ENCODE measurements at regions not wholly inside any gene's neighbourhood (a gene's known extent, or its start where the extent isn't known, plus 50 kb on each side); places are given as distances from the start of the nearest gene placed in this dataset.
"Not testable (repeated sequence)": the region's sequence is repeated elsewhere in the genome, so short reads cannot be mapped to it uniquely, and the experiment has no call there.

GRCh38 chr5:97234380-97234779, 51.3 kb upstream of the RIOK2 start:
- H3K4me3 ChIP-seq (replicated peaks in 1 of 3); H3K36me3 ChIP-seq; H3K9me3 ChIP-seq; H3K4me1 ChIP-seq; H3K27ac ChIP-seq; intact Hi-C loops (cut with DNase I); H3K27me3 ChIP-seq; DNase-seq: not testable (repeated sequence)
- WGBS, 2 donors: 100% methylated on average over 1 of the region's 1 CpG

DNA sequence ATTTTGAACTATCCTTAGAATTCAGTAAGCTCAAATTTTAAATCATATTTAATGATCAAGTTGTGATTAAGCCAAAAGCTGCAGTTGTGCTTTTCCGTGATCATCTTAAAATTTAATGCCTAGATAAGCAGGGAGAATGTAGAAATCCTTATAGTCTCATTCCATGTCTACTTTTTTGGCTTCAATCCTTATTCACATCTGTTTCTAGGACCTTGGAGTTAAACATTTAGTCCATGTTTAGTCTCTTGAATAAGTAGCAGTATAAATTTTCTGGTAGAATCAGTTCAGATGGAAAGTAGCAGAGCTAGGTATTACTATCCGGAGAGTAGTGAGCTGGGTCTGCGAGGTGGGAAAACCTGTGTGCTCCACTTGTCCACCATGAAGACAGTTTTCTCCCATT, 59.3 kb upstream of the RIOK2 start:
- TF ChIP-seq CTCF (IDR thresholded peaks at IDR 0.05) (no peak), POLR2A (IDR thresholded peaks at IDR 0.05) (no peak)
- no peaks in the 10 kb centered on the region for H3K9me3 ChIP-seq
- 72 to 76% methylated on average over 3 of the region's 3 CpGs for WGBS, 2 donors

GRCh38 chr5:97243353-97243752, 60.3 kb upstream of the RIOK2 start:
- H3K9me3 ChIP-seq: no peaks in the 10 kb centered on the region
- H3K27me3 ChIP-seq: no peaks in the 10 kb centered on the region
- H3K4me1 ChIP-seq: no peaks in the 10 kb centered on the region
- no peak overlapping the region for H3K27ac ChIP-seq
- no peak for TF ChIP-seq POLR2A (IDR thresholded peaks at IDR 0.05)
- TF ChIP-seq CTCF (IDR thresholded peaks at IDR 0.05): no peak
- WGBS, 2 donors: 70 to 79% methylated on average over 2 of the region's 2 CpGs
- intact Hi-C loops (cut with DNase I): no loop called here
- no peak overlapping the region for H3K4me3 ChIP-seq (replicated peaks in 1 of 3)
- H3K36me3 ChIP-seq: no peaks in the 10 kb centered on the region
- DNase-seq: no peak

More for the DNA sequence above, 59.3 kb upstream of the RIOK2 start:
- H3K4me1 ChIP-seq: no peaks in the 10 kb centered on the region
- no peak for DNase-seq
- H3K4me3 ChIP-seq (replicated peaks in 1 of 3): no peak overlapping the region
- no peak overlapping the region for H3K27ac ChIP-seq
- H3K27me3 ChIP-seq: no peaks in the 10 kb centered on the region
- H3K36me3 ChIP-seq: no peaks in the 10 kb centered on the region
- intact Hi-C loops (cut with DNase I): no loop called here

DNA sequence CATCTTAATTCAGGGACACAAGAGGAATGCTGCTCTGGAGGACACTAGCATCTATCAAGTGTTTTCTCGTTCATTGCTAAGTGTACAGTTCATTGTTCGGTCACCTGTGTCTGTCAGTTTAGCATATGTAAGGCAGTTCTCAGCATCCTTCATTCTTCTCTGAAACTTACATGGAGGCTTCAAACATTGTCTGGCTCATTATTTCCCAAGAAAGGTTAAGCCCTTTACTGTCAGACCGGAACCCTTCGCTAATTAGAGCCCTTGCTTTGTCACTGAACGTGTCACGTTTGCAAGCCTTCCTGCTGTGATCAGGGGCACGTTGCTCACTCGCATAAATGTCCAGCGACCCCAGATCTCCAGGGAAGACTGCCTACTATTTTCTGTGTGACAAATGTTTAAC, 62.3 kb upstream of the RIOK2 start:
- DNase-seq: no peak
- WGBS, 2 donors: 32 to 43% methylated on average over 9 of the region's 9 CpGs
- Histone ChIP-seq H3K4me1 (no peaks in the 10 kb centered on the region), H3K4me3 (replicated peaks in 1 of 3) (no peak overlapping the region), H3K27me3 (no peaks in the 10 kb centered on the region), H3K36me3 (no peaks in the 10 kb centered on the region), H3K27ac (no peak overlapping the region), H3K9me3 (no peaks in the 10 kb centered on the region)
- intact Hi-C loops (cut with DNase I): no loop called here
- TF ChIP-seq POLR2A (IDR thresholded peaks at IDR 0.05) (no peak), CTCF (IDR thresholded peaks at IDR 0.05) (no peak)

DNA sequence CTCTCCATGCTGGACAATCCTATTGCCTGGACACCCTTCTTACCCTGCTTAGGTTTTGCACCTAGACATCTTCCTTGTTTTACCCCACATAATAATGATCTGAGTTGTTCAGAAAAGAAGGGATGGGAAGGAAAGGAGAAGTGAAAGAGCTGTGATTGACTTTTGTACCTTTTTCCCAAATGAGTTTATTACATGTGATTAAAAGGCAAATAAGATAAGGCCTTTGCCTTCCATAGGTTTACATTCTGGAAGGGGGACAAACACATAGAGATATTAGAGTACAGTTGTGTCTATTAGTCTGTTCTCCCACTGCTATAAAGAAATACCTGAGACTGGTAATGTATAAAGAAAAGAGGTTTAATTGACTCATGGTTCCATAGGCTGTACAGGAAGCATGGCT, 67.1 kb upstream of the RIOK2 start:
- no peak for DNase-seq
- H3K9me3 ChIP-seq: no peaks in the 10 kb centered on the region
- no peaks in the 10 kb centered on the region for H3K27me3 ChIP-seq
- H3K36me3 ChIP-seq: no peaks in the 10 kb centered on the region
- H3K4me1 ChIP-seq: no peaks in the 10 kb centered on the region
- no peak for TF ChIP-seq CTCF (IDR thresholded peaks at IDR 0.05)
- TF ChIP-seq POLR2A (IDR thresholded peaks at IDR 0.05): no peak
- H3K27ac ChIP-seq: no peak overlapping the region
- no peak overlapping the region for H3K4me3 ChIP-seq (replicated peaks in 1 of 3)
- intact Hi-C loops (cut with DNase I): no loop called here

- H3K27ac ChIP-seq: no peak overlapping the region
- H3K27me3 ChIP-seq: no peaks in the 10 kb centered on the region
- intact Hi-C loops (cut with DNase I): no loop called here
- DNase-seq: no peak
- H3K9me3 ChIP-seq: no peaks in the 10 kb centered on the region
- H3K36me3 ChIP-seq: no peaks in the 10 kb centered on the region
- no peaks in the 10 kb centered on the region for H3K4me1 ChIP-seq
- H3K4me3 ChIP-seq (replicated peaks in 1 of 3): no peak overlapping the region
- TF ChIP-seq POLR2A (IDR thresholded peaks at IDR 0.05) (no peak), CTCF (IDR thresholded peaks at IDR 0.05) (no peak)
Observed at GRCh38 chr5:97266076-97266475, 83.0 kb upstream of the RIOK2 start.
